ENCODE measurements at regions not wholly inside any gene's neighbourhood (a gene's known extent, or its start where the extent isn't known, plus 50 kb on each side); places are given as distances from the start of the nearest gene placed in this dataset.

DNA sequence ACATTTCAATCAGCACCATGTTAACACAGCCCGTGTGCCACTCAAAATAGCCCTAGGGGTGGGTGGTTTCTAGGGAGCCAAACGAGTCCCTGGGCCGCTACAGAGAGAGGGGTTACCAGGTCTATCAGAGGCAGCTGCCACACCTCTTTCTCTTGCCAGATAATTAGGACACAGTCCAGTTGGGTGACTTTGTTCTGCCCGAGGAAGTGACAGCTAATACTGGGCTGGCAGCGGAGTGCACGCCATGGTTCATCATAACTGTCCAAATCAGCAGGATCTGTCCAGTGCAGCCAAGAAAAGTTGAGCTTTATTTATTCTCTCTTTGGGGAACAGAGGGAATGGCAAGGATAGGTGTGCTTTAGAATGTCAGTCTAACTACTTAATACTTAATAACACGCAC is 583.8 kb downstream of the BRINP1 start:
- DNase-seq, result no peak

DNA sequence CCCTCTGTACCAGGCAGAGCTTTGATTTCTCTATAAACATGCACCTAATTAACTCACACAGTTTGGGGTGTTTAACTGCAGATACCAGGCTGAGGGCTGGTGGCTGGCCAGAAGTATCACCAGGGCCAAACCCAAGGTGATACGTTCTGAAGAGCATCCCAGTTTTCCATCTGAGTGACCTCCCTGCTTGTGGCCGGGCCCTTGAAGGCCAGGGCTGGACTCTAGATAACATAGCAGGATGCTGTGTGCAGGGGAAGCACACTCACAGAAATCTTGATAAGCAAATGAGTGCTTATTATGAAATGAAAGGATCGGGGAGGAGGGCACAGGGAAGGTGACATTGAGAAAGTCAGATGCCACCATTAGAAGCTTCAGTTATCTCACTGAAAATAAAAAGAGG is 582.4 kb downstream of the BRINP1 start:
- no peak for DNase-seq

GRCh38 chr9:118809160-118809625 is 560.0 kb downstream of the BRINP1 start:
- DNase-seq, result no peak

DNA sequence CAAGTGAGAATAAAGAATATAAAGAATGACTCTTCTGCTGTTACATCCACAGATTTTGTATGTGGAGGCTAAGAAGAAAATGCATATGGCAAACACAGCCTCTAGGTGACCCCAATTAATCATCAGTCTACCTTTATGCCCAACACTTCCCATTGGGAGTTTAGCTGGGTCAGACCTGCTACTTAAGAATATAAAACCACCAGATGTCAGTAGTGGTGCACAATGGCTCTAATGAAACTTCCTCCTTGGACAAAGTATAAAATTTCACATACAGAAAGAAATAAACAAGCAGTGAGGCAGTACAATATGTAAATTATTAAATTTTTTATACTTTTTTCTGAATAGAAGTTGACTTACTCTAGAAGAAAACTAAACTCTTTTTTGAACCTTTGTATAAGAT is 539.9 kb downstream of the BRINP1 start:
- no peak for DNase-seq

DNA sequence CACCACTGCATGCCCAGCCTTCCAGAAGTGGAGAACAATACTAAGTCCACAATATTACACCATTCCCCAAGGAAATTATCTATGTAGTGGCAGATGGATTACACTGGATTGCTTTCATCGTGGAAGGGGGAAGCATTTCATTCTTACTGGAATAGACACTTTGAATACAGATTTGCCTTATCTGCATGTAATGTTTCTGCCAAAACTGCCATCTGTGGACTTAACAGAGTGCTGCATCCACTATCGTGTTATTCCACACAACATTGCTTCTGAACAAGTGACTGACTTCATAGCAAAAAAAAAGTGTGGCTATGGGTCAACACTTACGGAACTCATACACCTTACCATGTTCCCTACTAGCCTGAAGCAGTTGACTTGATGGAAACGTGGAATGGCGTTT is 536.9 kb downstream of the BRINP1 start:
- no peak for DNase-seq

DNA sequence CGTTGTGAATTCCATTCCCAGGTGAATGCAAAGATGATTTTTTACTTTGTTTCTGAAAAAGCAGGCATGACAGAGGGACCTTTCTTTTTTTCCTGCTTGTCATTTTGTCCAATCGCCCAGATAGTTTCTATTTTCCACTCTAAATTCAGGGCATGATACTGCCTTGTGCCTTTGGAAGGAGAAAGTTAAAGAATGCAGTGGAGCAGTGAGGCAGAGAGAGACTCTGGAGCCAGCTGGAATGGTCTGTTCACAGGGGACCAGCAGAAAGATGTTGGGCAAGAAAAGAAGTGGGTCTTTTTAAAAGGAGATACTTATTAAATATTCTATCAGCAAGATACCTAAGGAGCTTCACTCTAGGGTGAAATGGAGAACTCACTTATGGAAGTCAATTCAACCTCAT is 532.3 kb downstream of the BRINP1 start:
- DNase-seq, result no peak

DNA sequence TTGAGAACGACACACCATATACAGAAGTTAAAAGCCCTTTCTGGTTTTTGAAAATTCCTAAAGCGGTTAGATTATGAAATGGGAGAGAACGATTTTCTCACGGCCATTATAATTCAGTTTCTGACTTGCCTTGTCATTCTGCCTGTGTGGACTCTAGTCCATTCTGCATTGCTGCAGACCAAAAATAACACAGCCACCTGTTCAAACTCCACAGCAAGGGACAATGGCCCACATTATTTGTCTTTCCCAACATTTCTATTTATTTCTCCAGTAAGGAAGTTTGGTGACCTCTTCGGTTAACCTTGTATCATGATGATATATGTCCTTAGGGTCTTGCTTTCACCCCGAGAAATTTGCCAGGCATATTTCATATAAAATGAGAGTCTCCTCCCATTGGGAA is 497.7 kb downstream of the BRINP1 start:
- no peak for DNase-seq

DNA sequence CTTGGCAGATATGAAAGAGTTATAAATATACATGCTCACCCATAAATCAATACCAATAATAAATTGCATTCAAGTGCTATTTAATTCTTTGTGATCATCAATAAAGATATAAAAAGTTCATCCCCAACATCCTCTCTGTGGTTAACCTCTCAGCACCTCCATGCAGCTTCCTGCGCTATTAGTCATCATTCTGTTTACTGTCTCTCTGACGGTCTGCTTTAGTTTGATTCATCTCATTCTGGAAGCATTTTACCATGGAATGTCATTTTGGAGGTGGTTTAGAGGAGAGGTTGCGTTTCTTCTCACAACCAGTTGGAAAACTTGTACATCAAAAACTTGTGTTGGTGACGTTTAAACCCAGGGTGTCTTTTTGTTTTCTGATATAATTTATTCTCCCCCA is 486.6 kb downstream of the BRINP1 start:
- DNase-seq, result no peak

DNA sequence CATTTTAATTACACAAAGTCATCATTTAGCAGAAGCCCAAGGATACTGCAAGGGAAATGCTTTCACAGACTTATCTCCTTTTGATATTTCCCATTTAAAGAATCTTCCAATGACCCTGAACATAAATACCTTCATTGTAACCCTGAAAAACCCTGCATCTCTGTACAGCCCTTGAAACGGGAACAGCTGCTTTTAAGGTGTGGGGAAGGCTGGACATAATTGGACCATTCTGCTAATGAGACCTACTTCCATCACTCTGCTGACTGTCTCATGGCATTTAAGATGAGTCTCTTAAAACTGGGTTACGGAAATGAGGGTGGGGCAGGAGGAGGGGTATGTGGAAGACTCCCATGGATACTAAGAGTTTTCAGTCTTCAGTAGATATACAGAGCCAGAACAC is 485.8 kb downstream of the BRINP1 start:
- DNase-seq, result no peak

- no peak for DNase-seq
Observed at GRCh38 chr9:118891213-118891612, 478.0 kb downstream of the BRINP1 start.

- DNase-seq, result no peak
Observed at GRCh38 chr9:118896324-118897000, 472.8 kb downstream of the BRINP1 start.

DNA sequence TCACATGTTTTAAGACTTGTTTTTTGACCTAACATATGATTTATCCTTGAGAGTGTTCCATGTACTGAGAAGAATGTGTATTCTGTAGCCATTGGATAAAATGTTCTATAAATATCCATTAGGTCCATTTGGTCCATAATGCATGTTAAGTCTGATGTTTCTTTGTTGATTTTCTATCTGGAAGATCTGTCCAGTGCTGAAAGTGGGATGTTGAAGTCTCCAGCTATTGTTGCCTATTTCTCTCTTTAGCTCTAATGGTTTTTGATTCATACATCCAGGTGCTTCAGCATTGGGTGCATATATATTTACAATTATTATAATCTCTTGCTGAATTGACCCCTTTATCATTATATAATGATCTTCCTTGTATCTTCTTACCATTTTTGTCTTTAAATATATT is 451.1 kb downstream of the BRINP1 start:
- DNase-seq, result no peak

- DNase-seq, result no peak
Observed at GRCh38 chr9:118928722-118929121, 440.5 kb downstream of the BRINP1 start.

GRCh38 chr9:118929287-118929686 is 439.9 kb downstream of the BRINP1 start:
- DNase-seq, result no peak

DNA sequence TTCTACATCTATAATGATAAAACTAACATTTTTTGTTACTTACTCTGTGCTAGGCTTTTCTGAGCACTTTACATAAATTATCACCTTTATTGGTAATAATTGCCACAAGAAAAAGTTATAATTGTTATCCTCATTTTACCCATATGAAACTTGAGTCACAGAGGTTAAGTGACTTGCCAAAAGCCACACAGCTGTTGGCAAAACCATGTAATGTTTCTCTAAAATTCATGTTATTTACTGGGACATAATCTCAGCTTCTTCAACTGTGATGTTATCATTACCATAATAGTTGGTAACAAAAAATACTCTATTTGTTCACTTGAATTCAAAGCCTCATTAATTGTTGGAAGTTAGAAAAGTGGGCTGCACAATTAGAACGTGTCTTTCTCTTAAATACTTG is 437.3 kb downstream of the BRINP1 start:
- DNase-seq, result no peak

DNA sequence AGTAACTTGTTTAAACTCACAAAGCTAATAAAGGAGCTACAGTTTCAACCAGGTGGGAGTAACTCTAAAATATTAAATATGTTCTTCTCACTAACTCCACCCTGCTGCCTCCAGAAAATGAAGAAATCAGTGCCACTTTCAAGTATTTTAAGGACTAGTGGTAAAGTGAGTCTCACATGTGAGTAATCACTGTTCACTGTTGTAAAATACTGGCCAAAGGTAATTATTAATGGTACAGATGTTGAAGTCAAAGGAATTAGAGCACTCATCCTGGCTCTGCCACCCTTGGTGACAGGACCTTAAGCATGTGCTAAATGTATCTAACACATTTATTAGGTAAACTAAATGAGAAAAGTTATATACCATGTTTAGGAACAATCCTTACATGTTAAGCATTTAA is 430.7 kb downstream of the BRINP1 start:
- no peak for DNase-seq

DNA sequence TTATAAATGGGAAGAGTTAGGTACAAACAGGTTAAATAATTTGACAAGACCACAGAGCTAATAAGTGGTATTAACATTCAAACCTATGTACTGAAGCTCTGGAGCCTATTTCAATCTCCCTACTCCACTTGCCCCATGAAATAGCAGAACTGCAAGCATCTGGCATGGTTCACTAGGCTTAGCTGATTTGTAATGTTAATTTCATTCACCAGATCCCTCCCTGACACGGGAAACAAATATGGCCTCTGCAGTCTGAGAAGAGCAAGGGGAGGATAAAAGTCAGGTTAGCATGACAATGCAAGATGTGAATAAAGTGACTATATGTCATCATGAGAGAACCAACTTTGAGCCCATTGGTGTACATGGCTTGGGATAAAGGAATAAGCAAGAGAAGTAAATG is 428.8 kb downstream of the BRINP1 start:
- no peak for DNase-seq

GRCh38 chr9:118946669-118947068 is 422.6 kb downstream of the BRINP1 start:
- no peak for DNase-seq

GRCh38 chr9:118954857-118955256 is 414.4 kb downstream of the BRINP1 start:
- no peak for DNase-seq

DNA sequence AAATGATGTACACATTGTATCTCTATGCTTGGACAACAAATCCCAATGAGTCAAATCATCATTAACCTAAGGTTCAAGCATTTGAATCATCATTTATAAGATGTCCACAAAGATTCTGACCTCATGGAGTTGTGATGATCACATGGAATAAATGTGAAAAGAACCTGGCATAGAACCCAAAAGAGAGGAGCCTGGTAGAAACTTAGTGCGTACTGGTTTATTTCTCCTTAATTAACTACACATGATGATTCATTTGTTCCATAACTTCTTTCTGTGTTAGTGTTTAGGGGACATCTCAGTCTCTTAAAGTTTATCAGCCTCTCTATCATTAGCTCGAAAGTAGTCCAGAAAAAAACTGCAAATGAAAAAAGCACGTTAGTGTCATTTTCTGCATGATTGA is 411.6 kb downstream of the BRINP1 start:
- no peak for DNase-seq

DNA sequence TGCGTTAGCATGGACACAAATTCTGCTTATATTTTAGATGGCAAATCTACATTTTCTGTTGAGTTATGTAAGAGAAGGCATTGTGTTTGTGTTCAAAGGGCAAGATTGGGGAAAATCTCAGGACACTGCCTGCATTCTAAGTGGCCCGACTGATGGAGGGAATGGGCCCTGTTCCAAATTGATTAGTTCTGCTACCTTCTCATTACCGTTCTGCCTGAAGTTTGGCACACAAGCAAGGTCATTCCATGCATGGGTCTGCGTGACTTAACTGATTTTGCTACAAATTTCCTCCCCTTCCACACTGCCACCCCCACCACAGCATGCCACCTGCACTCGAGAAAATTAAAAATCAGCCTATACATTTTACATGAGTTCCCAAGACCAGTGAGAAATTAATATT is 409.9 kb downstream of the BRINP1 start:
- DNase-seq, result no peak

DNA sequence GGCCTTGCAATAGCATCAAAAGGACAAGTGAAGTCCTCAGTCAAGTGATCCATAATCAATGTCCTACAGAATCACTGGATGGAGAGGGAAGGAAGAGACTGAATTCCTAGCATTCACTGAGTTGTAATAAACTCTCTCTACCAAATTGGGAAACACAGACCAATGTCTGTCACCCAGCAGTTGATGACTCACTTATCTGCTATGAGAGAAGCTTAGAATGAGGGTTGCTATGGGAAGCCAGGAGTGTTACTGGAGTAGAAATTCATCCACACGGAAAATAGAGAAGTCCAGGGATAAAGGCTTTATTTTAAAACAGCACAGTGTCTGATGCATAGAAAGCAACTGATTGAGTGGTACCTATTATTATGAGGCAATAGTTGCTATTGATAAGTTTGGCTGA is 407.4 kb downstream of the BRINP1 start:
- no peak for DNase-seq

- no peak for DNase-seq
Observed at GRCh38 chr9:118962426-118962825, 406.8 kb downstream of the BRINP1 start.

DNA sequence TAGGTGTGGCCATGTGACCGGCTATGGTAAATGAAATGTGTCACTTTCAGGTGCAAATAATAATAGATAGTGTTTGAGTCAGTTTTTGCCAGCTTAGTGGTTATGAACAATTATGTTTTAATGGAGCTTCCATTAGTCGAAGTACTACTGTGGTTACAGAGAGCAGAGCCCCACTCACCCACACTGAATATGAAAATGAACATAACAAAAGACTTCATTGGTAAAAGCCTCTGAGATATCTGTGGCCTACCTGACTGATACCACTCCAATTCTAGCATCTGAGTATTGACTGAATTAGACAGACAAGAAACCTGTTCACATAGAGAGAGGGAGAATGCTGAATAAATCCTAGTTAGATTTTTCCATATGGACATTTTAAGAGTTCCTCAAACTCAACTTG is 405.6 kb downstream of the BRINP1 start:
- no peak for DNase-seq

GRCh38 chr9:118967901-118968300 is 401.3 kb downstream of the BRINP1 start:
- no peak for DNase-seq

GRCh38 chr9:118975736-118976135 is 393.5 kb downstream of the BRINP1 start:
- DNase-seq, result no peak

Measured in GOT3 (cell line).